K562 (cell line): ENCODE measurements at regions not wholly inside any gene's neighbourhood (a gene's known extent, or its start where the extent isn't known, plus 50 kb on each side); places are given as distances from the start of the nearest gene placed in this dataset.

Experiments used
- BDP1 ChIP-seq: IDR thresholded peaks from 3 replicates; pipeline ENCODE4 v1.6.1; 2011; ENCODE audit not compliant: insufficient read length, insufficient read depth
- CCAR2 ChIP-seq: fragments of 200-400 bp; formaldehyde crosslinking; IDR thresholded peaks from 2 replicates; pipeline ENCODE4 v1.6.1; 2017; ENCODE audit warnings: mild to moderate bottlenecking, low read depth, low read length
- CHAMP1 ChIP-seq: fragments of 450-650 bp; IDR thresholded peaks from 2 replicates; pipeline ENCODE4 v1.6.1; 2016; ENCODE audit warnings: mild to moderate bottlenecking
- DEAF1 ChIP-seq: fragments of 450-650 bp; formaldehyde crosslinking; IDR thresholded peaks from 2 replicates; pipeline ENCODE4 v1.4.0; 2020; ENCODE audit warnings: mild to moderate bottlenecking, moderate library complexity
- DPF2 ChIP-seq: fragments of 450-650 bp; IDR thresholded peaks from 2 replicates; pipeline ENCODE4 v1.6.1; 2016
- HNRNPH1 ChIP-seq: fragments of 200-400 bp; formaldehyde crosslinking; optimal IDR thresholded peaks from 2 replicates; pipeline ENCODE3; 2017; ENCODE audit warnings: low read depth, mild to moderate bottlenecking, low read length, moderate library complexity
- KDM1A ChIP-seq, 2 experiments: fragments of 450-650 bp; IDR thresholded peaks; 2 replicates each; pipeline ENCODE4 v1.6.1; 2016; ENCODE audit warnings: mild to moderate bottlenecking in 2 of 2
- MCM3 ChIP-seq: fragments of 450-650 bp; IDR thresholded peaks from 2 replicates; pipeline ENCODE4 v1.6.1; 2016
- MTA3 ChIP-seq: fragments of 450-650 bp; formaldehyde crosslinking; IDR thresholded peaks from 2 replicates; pipeline ENCODE4 v1.6.1; 2017; ENCODE audit warnings: mild to moderate bottlenecking, borderline replicate concordance
- MYC ChIP-seq, 2 experiments: fragments of 250-450 bp in 1 of 2; sonication (Bioruptor Pico) in 1 of 2; IDR thresholded peaks; 2 replicates each; pipeline versions ENCODE4 v1.5.1 to v1.6.1; 2012 to 2021; ENCODE audit warnings: low read depth in 2 of 2, borderline replicate concordance in 1 of 2, improper control_type of control experiment in 1 of 2, low read length in 1 of 2, mild to moderate bottlenecking in 1 of 2, moderate library complexity in 1 of 2
- NBN ChIP-seq: fragments of 450-650 bp; IDR thresholded peaks from 2 replicates; pipeline ENCODE4 v1.6.1; 2016; ENCODE audit warnings: low read depth, mild to moderate bottlenecking
- PHF21A ChIP-seq: fragments of 450-650 bp; IDR thresholded peaks from 2 replicates; pipeline ENCODE4 v1.6.1; 2017; ENCODE audit warnings: low read depth, borderline replicate concordance
- TSHZ1 ChIP-seq: fragments of 250-450 bp; sonication (Bioruptor Pico); IDR thresholded peaks from 2 replicates; pipeline ENCODE4 v1.4.0; 2020; ENCODE audit warnings: mild to moderate bottlenecking, moderate library complexity
- ZNF124 ChIP-seq: sonication (generic); formaldehyde crosslinking; IDR thresholded peaks from 2 replicates; pipeline ENCODE4 v1.8.1; 2022; ENCODE audit warnings: missing genetic modification reagents
- ZNF280B ChIP-seq: fragments of 250-450 bp; sonication (Bioruptor Pico); IDR thresholded peaks from 2 replicates; pipeline ENCODE4 v1.5.1; 2021; ENCODE audit warnings: mild to moderate bottlenecking
- ZNF644 ChIP-seq: fragments of 200-800 bp; sonication (Bioruptor generic); IDR thresholded peaks from 2 replicates; pipeline ENCODE4 v1.6.1; 2016; ENCODE audit warnings: low read depth, missing genetic modification characterization, missing compliant biosample characterization
- ZNF717 ChIP-seq: fragments of 250-450 bp; sonication (Bioruptor Pico); IDR thresholded peaks from 2 replicates; pipeline ENCODE4 v1.5.0; 2021
- TF ChIP-seq, protein P1 (sequence below): fragments of 450-650 bp; IDR thresholded peaks from 2 replicates; pipeline ENCODE4 v1.6.1; 2016; ENCODE audit warnings: antibody characterized with exemption

- TF ChIP-seq, protein P1, sequence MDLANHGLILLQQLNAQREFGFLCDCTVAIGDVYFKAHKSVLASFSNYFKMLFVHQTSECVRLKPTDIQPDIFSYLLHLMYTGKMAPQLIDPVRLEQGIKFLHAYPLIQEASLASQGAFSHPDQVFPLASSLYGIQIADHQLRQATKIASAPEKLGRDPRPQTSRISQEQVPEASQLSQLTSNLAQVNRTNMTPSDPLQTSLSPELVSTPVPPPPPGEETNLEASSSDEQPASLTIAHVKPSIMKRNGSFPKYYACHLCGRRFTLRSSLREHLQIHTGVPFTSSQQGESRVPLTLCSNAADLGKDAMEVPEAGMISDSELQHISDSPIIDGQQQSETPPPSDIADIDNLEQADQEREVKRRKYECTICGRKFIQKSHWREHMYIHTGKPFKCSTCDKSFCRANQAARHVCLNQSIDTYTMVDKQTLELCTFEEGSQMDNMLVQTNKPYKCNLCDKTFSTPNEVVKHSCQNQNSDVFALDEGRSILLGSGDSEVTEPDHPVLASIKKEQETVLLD: 0 out of 2 replicates have a peak, but pooled peaks have one; percentile 12
- TF ChIP-seq BDP1 (no peak), DEAF1 (CRISPR knock-in tag) (no peak), PHF21A (no peak), MCM3 (no peak), HNRNPH1 (no peak), MYC (IDR thresholded peaks at IDR 0.05; ENCODE audit: low read depth, low read length) (0 out of 2 replicates have a peak, but pooled peaks have one; percentile 25), MYC (CRISPR knock-in tag; IDR thresholded peaks at IDR 0.05; ENCODE audit: borderline replicate concordance, low read depth) (no peak), TSHZ1 (CRISPR knock-in tag) (no peak), ZNF644 (tag) (0 out of 2 replicates have a peak, but pooled peaks have one; percentile 29), CHAMP1 (no peak), ZNF717 (CRISPR knock-in tag) (no peak), ZNF124 (CRISPR knock-in tag) (no peak), CCAR2 (no peak), NBN (no peak), KDM1A (IDR thresholded peaks at IDR 0.05) (no peak), DPF2 (peak; percentile 76), ZNF280B (CRISPR knock-in tag) (no peak), MTA3 (peak; percentile 48; the same call in 1 of the 2 replicates)
These were observed 71.6 kb downstream of the CD2 start (continued) for GRCh38 chr1:116825720-116826438.
